Tibial nerve (tissue), 3 donors: ENCODE measurements at regions not wholly inside any gene's neighbourhood (a gene's known extent, or its start where the extent isn't known, plus 50 kb on each side); places are given as distances from the start of the nearest gene placed in this dataset.

Source experiments
- EP300 ChIP-seq, 2 donors: sonication (generic); formaldehyde crosslinking; IDR thresholded peaks; one replicate each; pipeline ENCODE4 v1.6.1; 2017; ENCODE audit warnings: antibody characterized with exemption in 2 of 2, mild to moderate bottlenecking in 1 of 2
- POLR2A ChIP-seq, 2 donors: fragments of 450-650 bp; IDR thresholded peaks; one replicate each; pipeline ENCODE4 v1.6.1; 2017; ENCODE audit warnings: antibody characterized with exemption in 2 of 2, mild to moderate bottlenecking in 2 of 2, moderate library complexity in 2 of 2

- TF ChIP-seq POLR2A (IDR thresholded peaks at IDR 0.05) (no peak), EP300 (IDR thresholded peaks at IDR 0.05) (no peak)
Measured at GRCh38 chr3:166060789-166061479, 223.7 kb upstream of the BCHE start.
